HG03354 (cell line): ENCODE measurements at regions not wholly inside any gene's neighbourhood (a gene's known extent, or its start where the extent isn't known, plus 50 kb on each side); places are given as distances from the start of the nearest gene placed in this dataset.
A peak's percentile ranks its signal among the peaks of the same experiment; 100 is the strongest.
"Not testable (repeated sequence)": the region's sequence is repeated elsewhere in the genome, so short reads cannot be mapped to it uniquely, and the experiment has no call there.

ENCODE experiments used
- ATAC-seq: cut with Tn5 transposase; IDR thresholded peaks from one replicate; pipeline ENCODE4 v1.9.1; 2021; ENCODE audit warnings: mild to moderate bottlenecking; ENCODE audit not compliant: unreplicated experiment, poor library complexity, severe bottlenecking

DNA sequence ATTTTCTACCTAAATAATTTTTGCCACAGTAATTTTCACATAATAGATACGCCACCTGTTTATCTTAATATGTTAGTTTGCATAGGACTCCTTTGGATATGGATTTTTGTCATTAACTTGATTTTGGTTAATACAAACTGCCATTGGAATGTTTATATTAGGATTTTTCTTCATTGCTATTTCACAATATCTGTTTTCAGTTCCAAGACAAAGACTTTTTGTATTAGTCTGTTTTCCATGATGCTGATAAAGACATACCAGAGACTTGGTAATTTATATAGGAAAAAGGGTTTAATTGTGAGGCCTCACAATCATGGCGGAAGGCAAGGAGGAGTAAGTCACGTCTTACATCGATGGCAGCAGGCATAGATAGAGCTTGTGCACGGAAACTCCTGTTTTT, 503.1 kb upstream of the TMEFF2 start:
- ATAC-seq = no peak

DNA sequence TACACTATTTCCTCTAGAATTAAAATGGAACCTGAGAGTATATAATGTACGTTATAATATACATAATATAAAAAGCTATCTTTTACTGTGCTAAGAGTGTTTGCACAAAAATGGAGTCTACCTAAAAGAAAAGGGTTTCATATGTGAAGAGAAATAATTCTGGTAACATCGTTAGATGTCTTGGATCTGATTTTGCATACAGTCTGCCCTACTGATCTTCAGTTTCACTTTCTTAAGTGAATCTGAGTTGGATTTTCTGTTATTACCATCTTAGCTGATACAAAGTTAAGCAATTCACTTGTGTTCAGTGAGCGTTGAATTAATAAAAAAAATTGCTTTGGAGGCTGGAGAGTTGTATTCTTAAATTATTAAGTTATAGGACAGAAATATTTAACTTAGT, 502.1 kb upstream of the TMEFF2 start:
- peak; percentile 46 for ATAC-seq

DNA sequence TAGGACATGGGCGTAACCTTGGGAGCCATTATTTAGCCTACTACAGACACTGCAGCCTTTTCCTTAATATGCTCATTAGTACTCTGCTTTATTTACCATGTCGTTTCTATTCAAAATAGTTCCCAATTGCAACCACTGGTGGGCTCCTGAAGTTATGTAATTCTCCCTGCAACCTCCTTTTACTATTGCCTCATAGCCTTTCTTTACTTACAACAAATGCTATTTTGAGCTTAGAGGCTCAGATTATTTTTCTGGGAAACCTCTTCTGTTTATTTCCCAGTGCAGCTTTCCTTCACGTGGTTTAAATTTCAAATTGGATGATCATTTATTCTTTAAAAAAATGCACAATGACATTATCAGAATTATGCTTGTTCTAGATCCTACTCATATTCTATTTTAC, 492.3 kb upstream of the TMEFF2 start:
- ATAC-seq = no peak

DNA sequence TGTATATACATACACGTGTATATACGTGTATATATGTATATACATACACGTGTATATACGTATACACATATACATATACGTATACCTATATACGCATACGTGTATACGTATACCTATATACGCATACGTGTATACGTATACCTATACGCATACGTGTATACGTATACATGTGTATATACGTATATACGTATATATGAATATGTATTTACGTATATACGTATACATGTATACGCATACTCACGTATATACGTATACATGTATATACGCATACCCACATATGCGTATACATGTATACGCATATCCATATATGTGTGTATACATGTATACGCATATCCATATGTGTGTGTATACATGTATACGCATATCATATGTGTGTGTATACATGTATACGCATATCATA, 487.8 kb upstream of the TMEFF2 start:
- ATAC-seq = not testable (repeated sequence)

DNA sequence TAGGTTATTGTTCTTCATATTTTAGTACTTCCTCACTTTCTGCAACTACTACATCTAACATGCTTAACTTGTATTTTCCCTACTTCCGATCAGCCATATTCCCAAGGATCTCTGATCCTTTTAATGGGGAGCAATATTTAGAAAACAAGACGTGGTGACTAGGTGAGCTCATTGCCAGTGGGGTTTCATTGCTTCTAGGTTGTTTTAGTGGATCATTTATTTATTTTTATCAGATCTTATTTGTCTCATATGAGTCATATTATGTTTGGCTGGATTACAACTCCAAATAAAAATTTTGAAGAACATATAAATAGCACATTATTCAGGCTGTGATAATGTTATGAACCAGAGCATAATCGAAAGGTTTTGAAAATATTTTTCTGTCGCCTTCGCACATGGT, 480.9 kb upstream of the TMEFF2 start:
- no peak for ATAC-seq

DNA sequence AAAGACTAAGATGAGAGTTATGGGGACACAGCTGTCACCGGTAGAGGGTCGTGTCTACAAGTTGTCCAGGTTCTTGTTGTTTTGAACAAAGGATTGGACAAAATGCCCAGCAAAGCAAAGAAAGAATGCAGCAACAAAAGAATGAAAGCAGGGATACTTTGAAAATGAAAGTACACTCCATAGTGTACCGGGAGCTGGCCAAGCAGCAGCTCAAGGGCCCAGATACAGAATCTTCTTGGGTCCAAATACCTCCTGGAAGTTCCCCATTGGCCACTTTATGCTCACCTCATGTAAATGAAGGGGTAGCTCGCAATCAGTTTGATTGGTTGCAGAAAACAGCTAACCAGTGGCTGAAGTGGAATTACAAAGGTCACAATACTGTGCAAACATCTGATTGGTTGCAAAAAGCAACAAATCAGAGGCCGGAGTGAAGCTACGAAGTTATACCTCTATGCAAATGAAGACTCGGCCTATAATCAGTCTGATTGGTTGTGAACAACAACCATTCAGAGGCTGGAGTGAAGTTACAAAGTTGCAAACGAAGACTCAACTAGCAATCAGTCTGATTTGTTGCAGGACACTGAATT, 474.9 kb upstream of the TMEFF2 start:
- no peak for ATAC-seq

DNA sequence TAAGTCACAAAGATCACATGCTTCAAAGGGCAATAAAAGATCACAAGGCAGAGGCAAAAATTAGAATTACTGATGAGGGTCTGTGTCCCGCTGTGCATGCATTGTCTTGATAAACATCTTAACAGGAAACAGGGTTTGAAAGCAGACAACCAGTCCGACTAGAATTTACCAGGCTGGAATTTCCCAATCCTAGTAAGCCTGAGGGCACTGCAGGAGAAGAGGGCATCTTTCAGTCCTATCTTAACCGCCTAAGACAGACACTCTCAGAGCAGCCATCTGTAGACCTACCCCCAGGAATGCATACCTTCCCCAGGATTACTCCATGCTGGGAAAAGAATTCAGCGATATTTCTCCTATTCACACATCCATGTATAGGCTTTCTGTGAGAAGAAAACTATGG, 465.8 kb upstream of the TMEFF2 start:
- not testable (repeated sequence) for ATAC-seq

DNA sequence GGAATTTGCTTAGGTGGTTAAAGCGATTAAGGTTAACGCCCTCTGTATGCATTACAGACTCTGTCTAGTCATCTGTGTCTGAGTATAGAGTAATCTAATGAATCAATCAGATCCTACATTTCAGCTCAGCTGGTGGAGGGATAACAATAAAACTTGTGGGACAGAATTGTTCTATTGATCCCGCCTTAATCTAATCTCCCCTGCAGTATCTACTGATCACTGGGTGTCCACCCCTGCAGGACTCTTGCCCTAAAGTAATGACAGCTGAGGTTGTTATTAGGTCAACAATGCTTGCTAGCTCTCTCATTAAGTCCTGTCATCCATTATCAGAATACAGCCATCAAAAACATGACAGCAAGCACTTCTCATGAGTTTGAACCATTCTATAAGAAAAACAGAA, 462.6 kb upstream of the TMEFF2 start:
- ATAC-seq = no peak

DNA sequence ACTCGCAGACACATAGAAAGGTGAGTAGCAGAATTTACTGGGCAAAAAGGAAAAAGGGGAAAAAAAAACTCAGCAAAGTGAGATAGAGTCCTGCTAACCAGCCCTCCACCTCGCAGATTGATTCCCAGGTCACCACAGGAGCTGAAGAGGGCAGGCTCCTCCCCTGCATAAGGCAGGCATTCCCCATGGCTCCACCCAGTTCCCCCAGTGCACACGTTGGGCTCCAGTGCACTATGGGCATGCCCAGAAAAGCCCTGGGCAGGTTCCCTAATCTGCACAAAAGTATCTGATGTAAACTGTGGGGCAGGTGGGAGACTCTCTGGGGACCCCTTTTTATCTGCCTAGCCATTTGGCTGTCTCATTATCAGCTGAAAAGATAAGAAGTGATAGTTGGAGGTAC, 461.2 kb upstream of the TMEFF2 start:
- no peak for ATAC-seq

DNA sequence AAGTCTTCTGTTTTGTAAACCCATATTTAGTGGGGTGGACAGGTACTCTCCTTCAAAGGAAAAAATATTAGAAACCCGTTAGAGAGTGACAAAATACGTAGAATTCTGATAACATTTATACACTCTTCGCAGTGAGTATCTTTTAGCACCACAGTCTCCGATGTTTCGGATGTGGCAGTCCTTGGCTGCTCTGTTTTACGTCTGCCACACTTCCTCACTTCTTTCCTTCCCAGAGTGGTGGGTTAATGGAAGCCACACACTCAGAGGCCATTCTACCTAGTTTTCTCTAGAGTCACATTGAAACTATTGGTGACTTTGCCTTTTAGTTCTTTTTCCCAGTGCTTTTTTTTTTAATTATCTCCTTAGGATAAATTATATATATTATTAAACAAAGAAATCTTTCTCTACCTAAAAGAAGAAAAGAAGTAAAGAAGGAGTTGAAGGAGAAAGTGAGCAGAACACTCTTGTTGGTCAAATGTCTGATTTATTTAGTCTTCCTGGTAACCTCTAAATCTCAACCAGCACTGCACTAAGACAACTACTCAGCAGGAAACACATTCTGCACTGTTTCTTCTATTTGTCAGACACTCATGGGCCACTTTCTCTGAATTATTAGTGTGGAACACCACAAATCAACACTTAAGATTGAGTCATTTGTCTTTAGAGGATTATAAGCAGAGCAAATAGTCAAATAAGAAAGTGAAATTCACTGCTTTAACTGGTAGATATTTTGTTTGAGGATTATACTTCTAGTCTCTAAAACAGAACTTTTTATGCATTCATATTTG, 451.3 kb upstream of the TMEFF2 start:
- ATAC-seq = no peak

DNA sequence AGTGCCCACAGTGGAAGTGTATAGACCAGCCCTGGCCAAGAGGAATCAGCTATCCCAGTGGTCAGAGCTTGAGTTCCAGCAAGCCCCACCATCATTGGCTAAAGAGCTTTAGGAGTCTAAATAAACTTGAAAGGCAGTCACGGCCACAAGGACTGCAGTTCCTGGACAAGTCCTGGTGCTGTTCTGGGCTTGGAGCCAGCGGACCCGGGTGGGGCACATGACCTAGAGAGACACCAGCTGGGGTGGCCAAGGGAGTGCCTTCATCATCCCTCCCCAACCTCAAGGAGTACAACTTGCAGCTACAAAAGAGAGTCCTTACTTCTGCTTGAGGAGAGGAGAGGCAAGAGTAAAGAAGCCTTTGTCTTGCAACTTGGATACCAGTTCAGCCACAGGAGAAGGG, 439.8 kb upstream of the TMEFF2 start:
- ATAC-seq = no peak

DNA sequence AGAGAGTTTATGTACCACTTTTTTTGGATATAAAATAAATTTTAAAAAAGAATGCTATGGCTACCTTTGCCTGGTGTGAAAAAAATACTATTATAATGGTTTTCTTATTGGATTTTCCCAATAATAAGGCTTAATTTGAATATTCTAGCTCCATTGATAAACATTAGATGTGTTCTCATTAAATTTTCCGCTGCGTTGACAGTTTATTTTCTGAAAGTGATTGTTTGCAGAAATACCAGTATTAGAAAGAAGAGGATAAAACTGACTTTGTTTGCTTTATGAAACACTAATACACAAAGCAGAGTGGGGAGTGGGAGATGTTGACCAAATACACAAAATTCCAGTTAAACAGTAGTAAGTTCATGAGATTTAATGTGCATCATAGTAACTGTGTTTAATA, 433.3 kb upstream of the TMEFF2 start:
- ATAC-seq = no peak

DNA sequence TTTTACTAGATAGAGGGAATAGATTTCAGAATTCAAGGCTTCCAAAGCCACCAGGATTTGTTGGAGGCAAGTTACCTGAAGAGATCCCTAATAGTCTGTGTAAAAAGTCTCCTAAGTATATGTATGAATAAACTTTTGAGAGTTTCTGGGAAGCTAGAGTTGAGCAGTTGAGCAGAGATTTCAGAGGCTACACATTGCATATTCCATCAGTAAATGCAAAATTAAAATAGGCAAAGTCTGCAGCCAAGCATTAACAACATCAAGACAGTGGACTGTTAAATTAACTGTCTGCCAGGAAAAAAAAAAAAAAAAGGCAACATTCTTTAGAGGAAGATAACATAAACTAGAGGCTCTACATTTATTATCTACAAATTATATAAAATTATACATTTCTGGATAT, 420.4 kb upstream of the TMEFF2 start:
- no peak for ATAC-seq

DNA sequence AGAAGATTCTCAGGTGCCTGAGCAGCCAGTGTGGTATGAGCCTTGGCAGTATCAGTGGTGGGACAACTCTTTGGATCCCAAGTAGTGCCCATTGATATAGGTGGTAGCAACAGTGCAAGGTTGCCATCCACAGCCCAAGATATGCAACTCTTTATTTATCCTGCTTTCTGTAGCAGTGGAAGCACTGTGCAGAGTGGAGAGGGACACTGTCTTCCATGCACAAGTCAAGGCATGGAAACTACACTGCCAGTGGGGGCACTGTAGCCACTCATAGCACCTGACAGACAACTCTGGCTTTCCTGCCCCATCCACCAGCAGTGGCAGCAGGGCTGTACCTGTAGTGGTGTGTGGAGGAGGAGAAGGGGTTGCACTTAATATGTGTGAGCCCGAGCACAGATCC, 409.6 kb upstream of the TMEFF2 start:
- no peak for ATAC-seq

DNA sequence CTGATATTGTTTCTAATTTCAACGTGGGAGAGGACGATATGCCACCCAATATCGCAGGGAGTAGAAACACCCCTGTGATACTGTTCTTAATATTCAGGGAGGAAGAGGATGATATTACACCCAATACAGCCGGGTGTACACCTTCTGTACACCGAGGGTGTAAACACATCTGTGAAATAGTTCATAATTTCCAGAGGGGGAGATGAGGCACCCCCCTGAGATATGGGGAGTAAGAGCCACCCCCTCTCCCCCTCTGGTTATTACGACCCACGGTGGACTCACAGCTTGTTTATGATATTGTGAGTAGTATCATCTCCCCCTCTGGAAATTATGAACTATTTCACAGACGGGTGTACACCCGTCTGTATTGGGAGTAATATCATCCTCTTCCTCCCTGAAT, 403.9 kb upstream of the TMEFF2 start:
- ATAC-seq = not testable (repeated sequence)

DNA sequence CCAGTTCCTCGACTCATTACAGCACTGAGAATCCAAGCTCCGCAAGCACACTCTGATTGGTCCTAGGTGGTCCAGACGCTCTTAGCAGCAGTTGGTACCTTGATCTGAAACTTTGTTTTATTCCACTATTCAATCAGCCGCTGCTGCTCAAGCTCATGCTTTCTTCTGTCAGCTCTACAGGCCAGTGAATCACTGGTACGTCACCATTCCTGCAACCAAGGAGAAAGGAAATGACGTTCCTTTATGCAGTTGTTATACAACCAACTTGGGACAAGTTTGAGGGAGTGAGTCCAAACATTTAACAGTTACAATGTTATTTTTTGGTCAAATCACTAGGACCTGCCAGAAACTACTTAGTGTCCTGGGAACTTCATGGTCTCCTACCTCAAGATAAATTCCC, 398.8 kb upstream of the TMEFF2 start:
- ATAC-seq = no peak

DNA sequence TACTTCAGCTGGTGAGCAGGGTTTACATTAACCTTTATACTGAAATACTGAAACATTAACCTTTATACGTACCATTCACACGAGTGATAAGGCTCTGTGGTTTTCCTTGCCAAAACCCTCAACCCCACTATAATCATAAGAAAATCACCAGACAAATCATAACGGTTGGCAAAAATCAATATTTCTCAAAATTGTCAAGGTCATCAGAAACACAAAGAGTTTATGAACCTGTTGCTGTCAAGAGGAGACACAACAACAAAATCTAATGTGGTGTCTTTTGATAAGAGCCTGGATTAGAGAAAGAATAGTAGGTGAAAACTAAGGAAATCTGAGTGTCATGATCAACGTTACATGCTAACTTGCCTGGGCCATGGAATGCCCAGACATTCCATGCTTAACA, 396.9 kb upstream of the TMEFF2 start:
- no peak for ATAC-seq

DNA sequence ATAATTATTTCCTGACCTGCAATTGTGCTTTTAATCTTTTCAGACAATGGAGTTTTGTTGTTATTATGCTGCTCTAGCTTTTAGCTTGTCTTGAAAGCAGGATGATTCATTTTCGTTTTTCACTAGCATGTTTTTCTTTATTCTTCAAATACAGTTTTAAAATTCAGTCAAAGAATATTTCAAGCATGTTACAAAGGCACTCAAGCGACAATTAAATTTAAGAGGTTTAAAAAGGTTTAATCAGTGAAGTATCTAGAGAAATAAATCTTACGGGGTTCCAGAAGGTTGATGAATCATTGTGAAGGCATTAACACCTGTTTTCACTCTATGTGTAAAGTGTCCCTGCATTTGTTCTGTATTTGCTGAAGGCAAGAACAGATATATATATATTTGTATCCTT, 390.7 kb upstream of the TMEFF2 start:
- no peak for ATAC-seq

DNA sequence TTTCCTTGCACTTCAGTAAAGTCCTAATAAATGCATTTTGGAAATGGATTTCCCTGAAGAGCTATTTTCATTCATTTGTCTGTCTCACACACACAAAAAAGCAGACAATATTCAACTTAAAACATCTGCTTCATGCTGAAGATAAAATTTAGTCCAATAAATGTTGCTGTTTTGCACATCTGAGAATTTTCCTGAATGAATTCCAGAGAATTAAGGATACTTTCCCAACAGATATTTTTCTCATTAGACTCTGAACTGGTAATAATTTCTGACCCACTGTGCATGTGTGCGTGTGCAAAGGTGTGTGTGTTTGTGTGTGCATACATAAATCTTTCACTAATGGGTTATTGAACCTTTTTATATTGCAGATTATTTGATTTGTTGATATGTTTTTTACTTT, 390.2 kb upstream of the TMEFF2 start:
- ATAC-seq = no peak

DNA sequence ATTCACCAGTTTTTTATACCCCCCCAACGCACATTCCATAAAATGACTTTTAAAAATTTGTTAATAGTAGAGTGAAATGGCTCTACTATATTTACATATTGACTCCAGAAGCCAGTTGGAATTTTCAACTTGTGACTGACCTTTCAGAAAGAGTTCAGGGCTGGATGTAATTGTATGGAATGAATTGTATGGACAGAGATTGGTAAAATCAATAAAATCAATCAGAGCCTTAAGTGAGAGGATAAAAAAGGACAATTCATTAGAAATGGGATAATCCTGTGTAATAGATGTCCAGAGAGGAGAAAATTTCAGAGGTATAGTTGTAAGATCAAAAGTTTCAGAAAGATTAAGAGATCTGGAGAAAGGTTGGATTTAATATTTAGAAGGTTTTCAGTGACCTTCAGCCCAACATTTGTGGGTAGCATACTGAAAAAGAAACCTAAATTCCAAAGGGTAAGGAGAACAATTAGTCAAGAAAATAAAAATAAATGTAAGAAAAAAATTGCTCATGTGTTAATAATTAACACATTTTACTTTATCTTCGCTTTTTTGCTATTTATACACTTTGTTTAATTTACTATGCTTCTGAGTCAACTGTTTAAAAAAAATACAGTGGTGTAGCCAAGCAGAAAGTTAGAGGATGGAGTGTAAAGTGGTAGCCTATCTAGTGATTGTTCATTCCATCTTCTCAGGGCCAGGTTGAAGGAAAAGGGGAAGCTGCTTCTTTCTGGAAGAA, 385.4 kb upstream of the TMEFF2 start:
- ATAC-seq = no peak

DNA sequence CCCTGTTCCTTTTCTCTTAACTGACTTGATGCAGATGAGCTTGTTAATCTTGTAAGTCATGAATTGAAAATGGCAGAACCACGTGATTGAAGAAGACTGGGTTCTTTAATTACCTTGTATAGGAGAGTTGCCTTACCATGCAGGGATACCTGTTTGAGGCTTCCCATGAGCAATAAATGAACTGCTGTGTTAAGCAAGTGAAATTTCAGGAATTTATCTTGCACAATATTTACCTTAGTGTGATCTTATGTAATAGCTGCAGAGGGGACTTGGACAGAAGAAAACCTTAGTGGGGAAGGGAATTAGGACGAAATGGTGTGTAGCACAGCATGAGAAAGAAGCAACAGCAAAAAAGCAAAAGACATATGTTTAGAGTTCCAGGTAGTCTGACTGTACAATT, 384.0 kb upstream of the TMEFF2 start:
- ATAC-seq = no peak
